Putamen (tissue), 1 donor: ENCODE measurements at regions not wholly inside any gene's neighbourhood (a gene's known extent, or its start where the extent isn't known, plus 50 kb on each side); places are given as distances from the start of the nearest gene placed in this dataset.

Experiments
- DNase-seq: peaks from one replicate; pipeline ENCODE4 v3.0.0-alpha.2; 2016; ENCODE audit warnings: low spot score

DNA sequence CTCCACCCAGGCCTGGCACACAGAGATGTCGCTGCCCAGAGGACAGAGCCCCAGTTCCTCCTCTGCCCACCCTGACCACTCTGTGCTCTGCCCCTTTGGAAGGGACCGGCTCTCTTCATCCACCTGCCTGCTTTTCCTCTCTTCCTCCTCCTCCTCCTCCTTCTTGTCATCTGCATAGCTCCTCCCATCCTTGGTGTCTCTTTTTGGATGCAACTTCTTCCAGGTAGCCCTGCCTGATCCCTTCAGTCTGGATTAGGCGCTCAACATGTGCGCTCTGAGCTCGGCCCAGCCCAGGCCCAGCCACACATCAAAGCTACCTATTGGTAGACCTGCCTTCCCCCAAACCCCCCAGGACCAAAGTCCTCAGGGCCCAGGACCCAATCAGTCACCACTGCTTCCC lies 52.6 kb upstream of the RXRA start:
- no peak for DNase-seq

DNA sequence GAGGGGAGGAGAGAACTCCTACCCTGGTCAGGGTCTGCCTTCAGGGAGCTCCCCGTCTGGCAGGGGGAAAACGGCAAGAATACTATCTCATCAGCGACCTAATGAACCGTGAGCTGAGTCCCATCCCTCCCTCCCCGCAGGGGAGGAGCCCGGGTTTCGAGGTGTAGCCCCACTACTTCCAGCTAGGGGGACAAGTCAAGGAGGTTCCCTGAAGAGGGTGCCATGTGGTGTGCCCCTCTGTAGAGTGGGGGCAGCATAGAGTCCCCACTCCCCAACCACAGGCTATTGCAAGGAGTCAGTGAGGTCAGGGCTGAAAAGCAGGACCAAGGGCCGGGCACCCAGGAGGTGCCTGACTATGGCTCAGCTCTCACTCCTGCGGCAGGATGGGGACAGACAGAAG lies 50.9 kb upstream of the RXRA start:
- no peak for DNase-seq

DNA sequence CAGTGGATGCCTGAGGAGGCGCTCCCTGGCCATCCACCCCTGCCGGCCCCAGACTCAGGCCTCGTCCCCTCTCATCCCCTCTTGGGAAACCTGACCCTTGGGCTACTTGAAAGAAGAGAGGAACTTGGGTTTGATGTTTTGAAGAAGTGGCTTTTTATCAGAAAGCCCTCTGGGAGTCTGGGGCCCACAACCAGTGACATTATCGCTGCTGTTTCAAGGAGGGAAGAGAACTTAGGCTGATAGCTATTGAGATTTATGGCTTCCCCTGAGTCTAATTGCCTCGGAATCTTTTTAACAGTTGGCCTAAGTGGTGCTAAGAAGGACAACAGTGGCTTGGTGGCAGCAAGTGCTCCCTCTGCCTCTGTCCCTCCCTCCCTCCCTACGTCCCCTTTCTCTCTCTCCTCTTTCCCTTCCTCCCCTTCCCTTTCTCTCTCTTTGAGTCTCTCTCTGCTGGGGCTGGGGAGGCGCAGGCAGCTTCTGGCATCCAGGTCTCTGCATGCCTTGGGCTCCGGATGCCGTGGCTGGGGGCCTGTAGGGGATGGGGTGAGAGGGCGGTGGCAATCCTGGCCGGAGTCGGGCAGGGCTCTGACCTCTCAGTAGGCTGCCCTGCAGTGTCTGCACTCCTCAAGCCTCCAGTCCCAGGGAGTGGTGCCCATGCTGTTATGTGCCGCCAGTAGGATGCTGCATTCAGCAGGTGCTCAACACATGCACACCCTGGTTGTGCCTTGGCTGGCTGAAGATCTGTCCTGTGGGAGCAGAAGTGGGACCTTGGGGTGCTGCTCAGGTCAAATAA lies 49.6 kb upstream of the RXRA start:
- DNase-seq: no peak
